Fibroblast of pulmonary artery (primary cell): ENCODE measurements at regions not wholly inside any gene's neighbourhood (a gene's known extent, or its start where the extent isn't known, plus 50 kb on each side); places are given as distances from the start of the nearest gene placed in this dataset.
"Not testable (repeated sequence)": the region's sequence is repeated elsewhere in the genome, so short reads cannot be mapped to it uniquely, and the experiment has no call there.

Source experiments
- DNase-seq: peaks from one replicate; pipeline ENCODE4 v3.0.0-alpha.2; 2010; ENCODE audit warnings: low read depth
- H3K4me3 ChIP-seq: replicated peaks from 2 replicates; pipeline ENCODE4 v1.5.1; 2011; ENCODE audit warnings: low read depth, mild to moderate bottlenecking, control low read depth, low read length, moderate library complexity
- TF ChIP-seq, protein P1 (sequence below): IDR thresholded peaks from 2 replicates; pipeline ENCODE4 v1.5.1; 2011; ENCODE audit warnings: mild to moderate bottlenecking, control low read depth, low read length, inconsistent platforms; ENCODE audit errors: missing control alignments

DNA sequence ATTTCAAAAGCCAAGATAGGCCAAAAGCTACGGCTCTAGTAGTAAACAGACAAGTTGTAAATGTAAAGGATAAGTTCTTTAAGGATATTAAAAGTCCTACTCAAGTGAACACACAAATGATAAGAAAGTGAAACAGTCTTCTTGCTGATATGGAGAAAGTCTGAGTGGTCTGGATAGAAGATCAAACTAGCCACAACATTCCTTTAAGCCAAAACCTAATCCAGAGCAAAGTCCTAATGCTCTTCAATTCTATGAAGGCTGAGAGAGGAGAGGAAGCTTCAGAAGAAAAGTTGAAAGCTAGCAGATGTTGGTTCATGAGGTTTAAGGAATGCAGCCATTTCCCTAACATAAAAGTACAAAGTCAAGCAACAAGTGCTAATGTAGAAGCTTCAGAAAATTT is 111.7 kb upstream of the ZEB2 start:
- DNase-seq, result no peak
- H3K4me3 ChIP-seq, result no peak overlapping the region
- TF ChIP-seq, protein P1, sequence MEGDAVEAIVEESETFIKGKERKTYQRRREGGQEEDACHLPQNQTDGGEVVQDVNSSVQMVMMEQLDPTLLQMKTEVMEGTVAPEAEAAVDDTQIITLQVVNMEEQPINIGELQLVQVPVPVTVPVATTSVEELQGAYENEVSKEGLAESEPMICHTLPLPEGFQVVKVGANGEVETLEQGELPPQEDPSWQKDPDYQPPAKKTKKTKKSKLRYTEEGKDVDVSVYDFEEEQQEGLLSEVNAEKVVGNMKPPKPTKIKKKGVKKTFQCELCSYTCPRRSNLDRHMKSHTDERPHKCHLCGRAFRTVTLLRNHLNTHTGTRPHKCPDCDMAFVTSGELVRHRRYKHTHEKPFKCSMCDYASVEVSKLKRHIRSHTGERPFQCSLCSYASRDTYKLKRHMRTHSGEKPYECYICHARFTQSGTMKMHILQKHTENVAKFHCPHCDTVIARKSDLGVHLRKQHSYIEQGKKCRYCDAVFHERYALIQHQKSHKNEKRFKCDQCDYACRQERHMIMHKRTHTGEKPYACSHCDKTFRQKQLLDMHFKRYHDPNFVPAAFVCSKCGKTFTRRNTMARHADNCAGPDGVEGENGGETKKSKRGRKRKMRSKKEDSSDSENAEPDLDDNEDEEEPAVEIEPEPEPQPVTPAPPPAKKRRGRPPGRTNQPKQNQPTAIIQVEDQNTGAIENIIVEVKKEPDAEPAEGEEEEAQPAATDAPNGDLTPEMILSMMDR, result no peak

DNA sequence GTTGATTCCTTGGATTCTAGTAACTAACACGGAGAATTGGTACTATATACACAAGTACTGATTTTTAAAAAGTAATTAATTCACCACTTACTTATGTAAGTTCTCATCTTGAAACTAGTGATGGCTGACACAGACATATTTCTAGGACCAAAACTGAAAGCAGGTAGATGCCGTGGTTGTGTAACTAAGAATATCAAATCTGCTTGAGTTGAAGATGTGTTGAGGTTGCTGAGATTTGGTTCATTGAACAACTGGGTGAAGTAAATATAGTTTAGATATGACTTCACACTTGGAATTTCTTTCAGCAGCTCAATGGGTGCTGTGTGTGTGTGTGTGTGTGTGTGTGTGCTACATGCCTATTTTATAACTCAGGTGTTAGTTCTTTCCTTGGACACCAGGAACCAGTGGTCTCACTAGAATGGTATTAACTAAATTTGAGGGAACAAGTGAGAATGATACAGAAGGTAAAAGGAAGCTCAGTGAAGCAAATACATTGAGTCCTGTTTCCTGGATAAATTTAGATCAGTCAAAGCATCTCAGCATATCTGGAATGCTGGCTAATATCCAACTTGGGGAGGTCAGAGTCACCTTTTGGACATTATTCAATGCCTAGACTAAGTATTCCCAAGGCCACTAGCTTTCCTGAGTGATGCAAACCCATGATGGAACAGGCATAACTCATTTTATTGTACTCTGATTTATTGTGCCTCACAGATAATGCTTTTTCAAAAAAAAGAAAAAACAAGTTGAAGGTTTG is 110.7 kb upstream of the ZEB2 start:
- TF ChIP-seq, protein P1, result no peak
- peak; percentile 12 for DNase-seq

DNA sequence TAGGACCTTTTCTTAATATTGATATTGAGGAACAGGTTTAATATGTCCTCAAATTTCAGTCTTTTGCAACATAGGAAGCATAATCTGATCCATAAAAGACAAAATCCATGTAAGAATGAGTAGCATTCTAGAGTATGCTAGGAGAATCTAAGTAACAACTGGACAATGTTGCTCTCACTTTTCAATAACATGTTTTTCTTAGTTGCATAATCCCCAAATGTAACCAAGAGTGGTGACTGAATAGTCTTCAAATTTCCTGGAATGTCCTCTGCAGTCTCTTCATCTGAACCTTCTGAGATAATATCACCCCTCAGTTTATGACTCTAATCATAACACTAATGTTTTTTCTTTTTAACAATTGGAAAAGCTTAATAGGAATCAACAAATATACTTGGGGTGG is 110.0 kb upstream of the ZEB2 start:
- TF ChIP-seq, protein P1, result no peak
- no peak overlapping the region for H3K4me3 ChIP-seq
- DNase-seq, result peak; percentile 28

More for the DNA sequence above, 110.7 kb upstream of the ZEB2 start:
- H3K4me3 ChIP-seq, result no peak overlapping the region

- DNase-seq, result no peak
- no peak overlapping the region for H3K4me3 ChIP-seq
- TF ChIP-seq, protein P1, result no peak
These were observed 108.6 kb upstream of the ZEB2 start for GRCh38 chr2:144628566-144628965.

GRCh38 chr2:144625626-144626025 is 105.7 kb upstream of the ZEB2 start:
- H3K4me3 ChIP-seq, result no peak overlapping the region

DNA sequence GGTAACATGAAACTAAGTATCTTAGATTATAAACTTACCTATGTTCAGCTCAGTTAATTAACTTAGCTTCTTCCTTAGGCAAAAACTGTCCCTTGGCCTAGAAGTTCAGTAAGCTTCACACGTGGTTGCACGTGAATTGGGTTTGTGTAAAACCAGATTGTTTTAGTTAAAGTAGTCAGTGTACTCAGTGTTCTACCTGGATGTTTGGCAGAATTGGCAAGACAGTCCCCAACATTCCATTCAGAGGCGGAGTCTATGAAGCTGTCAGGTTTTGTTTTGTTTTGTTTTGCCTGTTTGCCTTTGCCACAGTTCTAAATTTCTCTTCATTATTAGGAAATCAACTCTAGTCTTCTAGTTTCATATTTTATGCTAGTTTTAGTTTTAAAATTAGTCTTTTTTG is 105.3 kb upstream of the ZEB2 start:
- no peak for DNase-seq
- no peak overlapping the region for H3K4me3 ChIP-seq
- TF ChIP-seq, protein P1, result no peak

More at GRCh38 chr2:144625626-144626025, 105.7 kb upstream of the ZEB2 start:
- no peak for DNase-seq
- TF ChIP-seq, protein P1, result no peak

- TF ChIP-seq, protein P1, result no peak
These were observed 104.5 kb upstream of the ZEB2 start for GRCh38 chr2:144624451-144624850.

GRCh38 chr2:144622373-144622772 is 102.5 kb upstream of the ZEB2 start:
- not testable (repeated sequence) for H3K4me3 ChIP-seq, DNase-seq

More at GRCh38 chr2:144624451-144624850, 104.5 kb upstream of the ZEB2 start:
- DNase-seq, result no peak
- H3K4me3 ChIP-seq, result no peak overlapping the region
